GM21447 (cell line): ENCODE measurements at regions not wholly inside any gene's neighbourhood (a gene's known extent, or its start where the extent isn't known, plus 50 kb on each side); places are given as distances from the start of the nearest gene placed in this dataset.

ENCODE experiments used
- ATAC-seq: cut with Tn5 transposase; IDR thresholded peaks from one replicate; pipeline ENCODE4 v1.9.1; 2021; ENCODE audit not compliant: unreplicated experiment

DNA sequence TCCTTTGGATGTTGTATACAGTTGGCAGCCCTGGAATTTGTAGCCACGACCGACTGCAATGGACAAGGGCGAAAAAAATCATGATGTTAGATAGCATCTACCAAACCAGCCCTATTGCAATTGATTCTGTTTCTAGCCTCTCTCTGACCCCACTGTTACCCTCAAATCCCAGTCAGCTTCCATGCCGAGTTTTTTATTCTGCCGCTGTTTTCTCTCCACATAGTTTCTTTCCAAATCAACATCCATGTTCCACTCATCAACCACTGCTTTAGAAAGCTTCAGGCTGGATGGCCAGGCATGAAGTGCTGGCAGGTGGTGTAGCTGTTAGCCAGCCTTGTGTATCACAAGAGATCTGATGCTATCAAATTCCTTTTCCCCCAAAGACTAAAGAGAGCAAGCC lies 272.8 kb downstream of the FIGN start:
- ATAC-seq, result no peak

DNA sequence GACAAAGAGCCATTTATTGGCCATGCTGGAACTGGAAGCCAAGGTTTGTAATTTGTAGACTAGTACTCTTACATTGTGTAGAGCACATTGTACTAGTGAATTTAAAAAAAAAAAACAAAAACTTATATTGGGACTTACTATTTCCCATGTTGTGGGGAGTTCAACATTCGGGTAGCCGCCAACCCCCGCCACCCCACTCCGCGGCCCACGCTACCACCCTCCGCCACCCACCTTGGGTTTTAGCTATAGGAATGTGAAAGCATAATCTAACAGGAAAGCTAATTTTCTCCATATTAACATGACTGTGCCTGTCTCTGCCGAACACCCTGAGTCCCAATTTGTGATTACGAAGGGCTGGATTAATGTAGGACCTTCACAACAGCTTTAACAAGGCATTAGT lies 275.8 kb downstream of the FIGN start:
- no peak for ATAC-seq

DNA sequence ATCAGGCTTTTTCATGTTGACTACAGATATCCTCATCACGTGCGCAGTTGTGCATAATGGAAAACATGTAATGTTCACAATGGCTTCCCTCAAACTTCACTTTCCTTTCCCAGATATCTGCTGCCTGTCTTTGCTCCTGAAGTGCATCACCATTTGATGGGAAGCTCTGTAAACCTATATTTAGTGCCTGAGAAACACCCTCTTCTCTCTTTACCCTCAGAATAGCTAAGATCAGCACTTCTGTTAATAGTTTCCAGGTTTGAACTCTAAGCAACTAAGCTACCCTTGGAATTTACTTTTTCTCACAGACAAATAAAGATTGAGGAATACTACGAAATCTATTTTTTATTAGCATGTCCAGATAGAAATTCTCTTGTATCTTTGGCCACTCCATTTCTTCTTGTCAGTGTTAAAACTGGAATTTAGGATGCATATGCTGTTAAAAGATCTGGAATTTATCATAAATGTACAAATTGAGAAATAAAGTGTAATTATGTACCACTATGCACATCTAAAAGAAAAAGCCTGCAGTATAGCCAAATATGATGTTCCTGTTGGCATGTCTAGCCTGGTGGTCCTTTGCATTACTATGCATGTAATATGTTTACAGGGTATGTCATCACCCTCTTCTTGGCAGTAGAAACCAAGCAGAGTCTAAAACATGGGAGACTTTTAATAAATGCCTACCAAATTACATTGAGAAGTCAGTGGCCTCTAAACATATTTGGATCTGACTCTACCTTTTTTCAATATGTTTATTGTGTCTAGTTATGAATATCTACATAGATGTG lies 278.7 kb downstream of the FIGN start:
- ATAC-seq, result no peak

DNA sequence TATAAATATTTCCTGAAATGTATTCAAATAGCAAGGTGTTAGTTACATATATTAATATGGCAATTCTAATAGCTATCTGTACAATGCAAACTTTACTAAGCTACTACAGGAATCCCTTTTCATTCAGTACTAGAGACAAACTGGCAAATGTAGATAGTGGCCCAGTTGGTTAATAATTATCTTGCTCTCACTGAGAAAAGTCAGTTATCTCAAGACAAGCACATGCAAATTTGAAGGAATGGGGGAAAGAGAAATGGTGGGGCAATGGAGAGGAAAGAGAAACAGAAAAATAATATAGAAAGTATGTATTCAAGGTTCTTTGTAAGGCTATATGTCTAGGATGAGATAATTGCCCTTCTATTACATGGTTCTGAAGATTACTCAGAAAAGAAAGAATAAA lies 280.0 kb downstream of the FIGN start:
- ATAC-seq, result peak; percentile 90

DNA sequence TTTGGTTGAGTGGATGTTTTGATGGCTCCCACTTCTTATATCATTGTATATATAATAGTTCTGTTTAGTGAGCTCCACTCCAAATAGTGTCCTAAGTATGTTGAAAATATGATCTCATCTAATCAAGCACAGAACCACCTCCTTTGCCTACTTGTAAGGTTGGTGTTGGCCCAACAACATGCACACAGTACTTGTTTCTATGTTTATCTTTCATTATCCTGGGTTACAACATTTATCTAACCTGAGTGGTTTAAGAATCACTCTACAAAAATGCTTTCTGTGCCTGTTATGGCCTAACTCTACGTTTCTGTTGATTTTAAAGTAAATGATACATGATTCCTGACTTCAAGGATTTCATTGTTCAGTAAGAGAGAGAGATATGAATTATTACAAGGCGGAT lies 281.9 kb downstream of the FIGN start:
- ATAC-seq, result no peak

DNA sequence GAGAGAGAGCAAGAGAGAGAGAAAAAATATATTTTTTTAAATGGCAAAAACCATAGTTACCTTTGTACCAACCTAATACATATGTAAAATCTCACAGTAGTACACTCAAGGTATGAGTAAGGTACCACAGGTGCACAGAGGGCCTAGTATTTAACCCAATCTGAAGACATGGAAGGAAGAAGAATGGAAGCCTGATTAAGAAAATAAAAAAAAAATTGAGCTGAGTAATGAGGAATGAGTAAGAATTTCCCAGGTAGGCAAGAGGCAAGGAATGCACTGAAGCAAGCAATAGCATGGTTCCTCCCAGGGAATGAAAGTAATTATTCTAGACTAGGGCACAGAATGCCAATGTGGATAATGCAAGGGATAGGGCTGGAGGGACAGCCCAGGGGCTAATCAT lies 294.2 kb downstream of the FIGN start:
- ATAC-seq, result no peak

DNA sequence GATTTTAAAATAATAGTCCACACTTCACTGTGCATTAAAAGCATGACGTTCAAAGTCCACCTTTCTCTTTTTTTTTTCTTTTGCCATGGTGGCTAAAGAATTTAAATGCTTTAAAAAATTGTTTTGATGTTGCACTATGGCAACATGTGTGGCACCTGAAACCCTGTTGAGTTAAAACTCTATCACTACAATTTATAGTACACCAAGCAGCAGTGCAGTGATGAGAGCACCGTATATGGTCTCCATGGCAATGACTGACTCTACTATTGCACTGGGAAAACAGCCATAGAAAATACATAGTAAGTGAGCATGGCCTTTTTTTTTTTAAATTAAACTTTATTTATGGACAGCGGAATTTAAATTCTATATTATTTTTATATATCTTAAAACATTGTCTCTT lies 298.8 kb downstream of the FIGN start:
- ATAC-seq, result no peak

DNA sequence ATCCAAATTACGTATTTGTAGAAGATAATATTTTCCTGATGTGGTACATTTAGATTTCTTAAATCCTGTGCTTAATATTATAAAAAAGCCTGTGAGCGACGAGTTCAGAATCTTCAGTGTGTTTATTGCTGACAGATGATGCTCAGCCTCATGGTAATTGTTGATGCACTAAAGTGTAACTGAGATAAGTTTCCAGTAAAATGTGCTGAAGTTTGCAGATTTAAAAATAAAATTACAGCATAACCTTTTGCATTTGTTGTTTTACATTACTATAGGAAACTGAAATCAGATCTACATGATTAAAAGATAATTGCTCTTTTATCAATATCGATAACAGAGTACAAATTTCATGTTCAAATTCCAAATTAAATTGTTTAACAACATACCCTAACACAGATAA lies 307.6 kb downstream of the FIGN start:
- ATAC-seq, result no peak

DNA sequence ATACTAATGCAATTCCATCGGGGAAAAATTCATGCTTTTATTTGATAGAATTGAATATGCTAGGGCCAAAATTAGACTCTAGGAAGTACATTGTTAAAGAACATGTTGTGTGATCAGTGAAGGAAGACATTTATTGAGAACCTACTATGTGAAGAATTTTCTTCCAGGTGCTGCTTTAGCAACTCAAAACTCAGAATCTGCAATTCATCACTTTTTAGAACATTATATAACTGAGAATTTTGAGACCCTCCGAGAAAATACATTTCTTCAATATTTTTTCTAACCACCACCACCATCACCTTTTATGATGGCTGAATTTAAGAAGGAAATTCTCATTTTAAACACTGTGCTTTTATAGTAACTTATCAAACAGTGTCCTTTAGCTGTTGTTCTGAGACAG lies 315.2 kb downstream of the FIGN start:
- no peak for ATAC-seq

DNA sequence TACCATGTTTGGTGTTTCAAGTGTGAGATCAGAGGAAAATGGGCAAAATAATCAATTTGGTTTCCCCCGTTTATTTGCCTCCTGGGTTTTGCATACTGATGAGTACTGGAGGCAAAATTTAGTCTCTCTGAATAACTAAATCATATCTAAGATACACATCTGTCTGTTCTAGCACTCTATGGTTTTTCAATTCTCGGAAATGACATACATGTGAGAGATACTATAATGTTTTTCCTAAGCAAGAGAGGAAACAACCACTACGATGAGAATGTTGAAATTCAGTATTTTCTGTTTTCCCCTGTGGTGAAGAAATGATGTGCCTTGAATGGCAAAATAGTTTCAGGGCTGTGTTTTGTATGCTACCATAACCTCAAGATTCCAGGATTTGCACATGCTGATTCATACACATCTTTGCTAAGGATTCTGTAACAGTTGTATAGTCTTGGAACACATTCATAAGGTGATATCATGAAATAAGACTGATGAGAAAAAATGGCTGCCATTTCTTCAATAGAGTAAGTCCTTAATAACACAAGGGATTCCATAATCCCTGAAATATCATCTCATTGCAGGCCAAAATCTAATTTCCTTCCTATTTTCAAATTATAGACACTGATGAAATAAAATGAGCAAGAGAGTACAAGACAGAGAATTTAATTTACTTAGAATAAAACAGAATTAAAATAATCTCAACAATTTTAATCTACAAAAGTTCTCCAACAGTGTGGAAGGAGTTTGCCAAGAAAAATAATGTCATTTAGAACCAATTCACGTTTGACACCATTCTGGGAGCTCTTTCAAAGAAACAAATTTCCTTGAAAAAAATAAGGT lies 316.6 kb downstream of the FIGN start:
- ATAC-seq, result no peak

DNA sequence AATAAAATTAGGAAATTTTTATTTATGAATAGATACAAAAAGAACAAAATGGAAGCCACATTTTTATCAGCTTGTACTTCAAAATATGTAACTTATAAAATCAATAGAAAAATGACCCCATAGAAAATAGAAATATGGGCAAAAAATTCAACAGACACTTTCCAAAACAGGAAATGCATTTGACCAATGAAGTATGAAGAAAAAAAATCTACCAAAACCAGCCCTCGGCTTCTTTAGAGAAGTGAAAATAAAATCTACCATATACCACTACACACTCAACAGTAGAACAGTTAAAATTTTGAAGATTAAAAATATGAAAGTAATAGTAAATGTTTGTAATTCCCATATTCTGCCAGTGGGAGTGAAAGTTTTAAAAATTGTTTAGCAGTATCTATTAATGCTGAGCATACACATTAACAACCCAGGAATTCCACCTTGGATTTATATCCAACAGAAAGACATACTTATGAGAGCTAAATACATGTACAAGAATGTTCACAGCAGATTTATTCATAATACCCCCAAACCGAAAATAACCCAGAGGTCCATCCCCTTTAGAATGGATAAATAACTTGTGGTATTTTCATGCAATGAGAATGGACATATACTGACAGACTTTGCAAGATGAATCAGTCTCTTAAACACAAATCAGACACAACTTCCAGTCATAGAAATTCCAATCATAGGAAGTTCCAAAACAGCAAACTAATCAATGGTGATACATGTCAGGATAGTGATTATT lies 318.0 kb downstream of the FIGN start:
- ATAC-seq, result peak; percentile 97

DNA sequence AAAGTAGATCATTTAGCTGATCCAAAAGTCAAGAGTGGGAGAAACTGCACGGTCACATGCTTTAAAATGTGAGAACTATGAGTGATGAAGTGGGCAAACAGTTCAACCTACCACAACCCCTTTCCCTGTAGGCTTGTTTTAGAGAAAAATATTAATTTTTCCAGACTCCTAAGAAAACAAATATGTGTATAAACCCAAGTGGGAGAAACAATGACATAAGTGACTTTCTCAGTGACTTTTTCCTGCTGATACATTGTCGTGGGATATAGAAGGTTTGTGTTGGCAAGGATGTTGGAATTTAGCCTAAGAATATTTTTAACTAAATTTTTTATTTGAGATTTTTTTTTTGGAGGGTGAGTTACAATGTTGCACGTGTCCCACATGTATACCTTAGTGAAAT lies 321.7 kb downstream of the FIGN start:
- no peak for ATAC-seq

DNA sequence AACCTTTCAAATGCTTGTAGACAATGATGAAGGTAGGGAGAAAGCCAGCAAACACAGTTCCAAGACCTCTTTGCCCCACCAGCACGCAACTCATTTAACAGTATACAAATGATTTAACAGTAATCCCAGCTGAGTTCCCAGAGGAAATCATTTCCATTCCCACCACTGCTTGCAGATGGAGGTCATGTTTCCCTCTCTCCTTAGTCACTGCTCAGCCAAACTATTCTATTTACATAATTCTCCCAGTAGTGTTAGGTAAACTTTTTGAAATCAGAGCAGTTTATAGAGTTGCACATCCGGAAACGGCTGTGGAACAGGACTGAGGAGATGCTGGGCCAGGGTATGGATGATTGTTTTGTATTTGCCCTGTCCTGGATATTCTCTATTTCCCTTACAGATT lies 328.5 kb downstream of the FIGN start:
- ATAC-seq, result no peak

DNA sequence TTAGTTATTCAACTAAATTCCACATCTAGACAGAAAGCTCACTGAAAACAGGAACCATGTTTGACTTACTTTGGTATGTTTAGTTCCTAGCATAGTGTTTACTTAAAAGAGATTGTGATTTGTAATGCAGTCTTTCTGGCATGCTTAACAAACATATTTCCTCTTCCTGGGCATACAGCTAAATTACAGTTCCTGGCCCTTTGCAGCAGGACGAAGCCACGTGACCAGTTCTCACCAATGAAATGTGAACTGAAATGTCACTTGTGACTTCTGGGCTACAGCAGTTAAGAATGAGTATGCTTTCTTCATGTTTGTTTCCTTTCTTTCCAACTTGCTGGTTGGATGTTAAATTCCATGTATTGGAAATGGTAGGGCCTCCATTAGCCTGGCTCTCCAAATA lies 330.5 kb downstream of the FIGN start:
- ATAC-seq, result no peak

DNA sequence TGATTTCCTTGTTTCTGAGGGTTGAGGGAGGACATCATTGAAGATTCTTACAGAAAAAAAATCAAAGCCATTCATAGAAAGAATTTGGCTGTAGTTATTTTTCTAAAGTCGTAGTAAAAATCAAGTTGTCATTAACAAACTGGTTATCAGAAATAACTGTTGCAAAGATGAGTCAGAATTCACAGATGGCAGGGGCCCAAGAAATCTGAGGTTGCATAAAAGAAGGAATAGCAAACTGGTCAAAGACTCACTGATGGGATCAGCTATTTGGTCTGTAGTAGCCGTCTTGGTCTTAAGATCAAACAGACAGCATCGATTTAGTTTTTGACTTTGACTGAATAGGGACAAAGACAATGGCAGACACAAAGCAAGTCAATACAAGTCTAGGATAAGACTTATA lies 334.3 kb downstream of the FIGN start:
- ATAC-seq, result no peak

DNA sequence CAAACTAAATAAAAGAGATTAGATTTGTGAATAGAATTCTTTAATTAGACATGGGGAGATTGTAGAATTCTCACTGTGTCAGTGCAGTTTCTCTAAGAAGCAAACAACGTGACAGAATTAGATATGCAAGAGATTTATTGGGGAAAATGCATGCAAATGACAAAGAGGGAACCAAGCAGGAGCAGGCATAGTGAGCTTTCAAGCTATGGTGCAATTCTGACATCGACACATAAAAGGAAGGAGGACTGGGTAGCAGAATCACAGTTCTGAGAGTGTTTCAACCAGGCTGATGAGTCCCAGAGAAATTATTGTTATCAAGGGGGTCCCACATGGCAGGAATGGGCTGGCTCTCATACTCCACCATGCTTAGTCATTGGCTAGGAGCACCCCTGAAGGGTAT lies 338.4 kb downstream of the FIGN start:
- ATAC-seq, result no peak

DNA sequence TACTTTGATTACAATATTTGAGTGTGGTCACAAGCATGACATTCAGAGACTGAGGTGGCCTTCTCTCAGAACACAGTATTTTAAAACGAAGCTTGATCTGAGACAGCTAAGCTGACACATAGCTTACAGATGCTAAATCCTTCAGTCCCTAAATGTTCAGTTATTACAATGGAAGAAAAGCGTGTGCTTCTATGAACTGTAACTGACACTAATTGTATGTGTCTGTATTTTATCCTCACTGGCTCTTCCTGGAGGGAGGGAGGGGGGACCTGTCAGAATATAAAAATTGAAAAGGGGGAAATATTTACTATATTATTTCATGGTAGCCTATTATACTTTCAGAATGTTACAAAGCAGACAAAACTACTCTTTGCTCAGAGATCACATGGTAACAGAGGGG lies 340.2 kb downstream of the FIGN start:
- ATAC-seq, result no peak

DNA sequence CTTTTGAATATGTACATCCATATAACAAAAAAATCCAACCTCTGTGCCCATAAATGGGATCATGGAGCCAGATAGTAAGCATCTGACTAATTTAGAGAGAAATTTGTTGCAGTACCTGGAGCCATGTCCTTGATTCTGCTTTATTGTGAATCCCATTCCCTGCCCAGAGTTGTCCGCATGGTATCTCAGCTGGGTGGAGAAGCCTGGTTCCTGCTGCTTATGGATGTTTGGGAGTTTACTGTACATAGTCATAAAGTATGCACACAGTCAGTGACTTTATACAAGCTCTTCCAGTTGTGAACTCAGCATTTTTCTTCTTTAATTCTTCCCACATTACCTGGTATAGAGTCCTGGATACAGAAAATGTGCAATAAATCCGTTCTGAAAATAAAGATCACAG lies 346.0 kb downstream of the FIGN start:
- no peak for ATAC-seq

DNA sequence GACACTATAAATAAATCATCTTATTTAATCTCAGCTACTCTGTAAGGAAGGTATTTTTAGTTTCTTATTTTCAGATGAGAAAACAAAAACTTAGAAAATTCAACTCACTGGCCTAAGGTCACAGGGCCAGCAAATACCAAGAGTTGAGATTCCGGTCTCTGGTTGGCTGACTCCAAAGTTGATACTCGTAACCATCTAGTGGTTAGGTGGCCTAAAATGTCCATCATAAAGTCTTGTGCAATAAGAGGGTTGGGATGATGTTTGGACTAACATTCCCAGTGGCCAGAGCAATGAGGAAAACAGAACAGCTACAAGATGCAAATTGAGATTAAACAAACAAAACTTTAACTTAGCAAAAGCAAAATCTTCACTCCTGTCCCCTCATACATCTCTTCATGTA lies 360.3 kb downstream of the FIGN start:
- no peak for ATAC-seq

DNA sequence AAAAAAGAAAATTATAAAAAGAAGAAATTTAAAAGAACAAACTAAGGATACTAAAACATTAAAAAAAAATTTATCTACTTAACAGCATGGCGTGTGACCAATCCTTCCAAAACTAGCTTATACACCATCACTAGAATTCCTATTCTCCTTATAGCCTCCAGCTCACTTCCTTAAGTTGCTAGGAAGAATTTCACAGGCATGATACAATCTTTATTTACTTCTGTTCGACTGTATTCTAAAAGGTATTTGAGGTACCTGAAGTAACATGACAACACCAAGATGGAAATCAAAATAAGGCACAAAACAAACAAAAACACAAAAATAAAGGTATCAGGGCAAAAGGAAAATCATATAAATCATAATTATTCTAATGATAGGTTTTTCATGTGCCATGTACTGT lies 360.7 kb downstream of the FIGN start:
- ATAC-seq, result no peak

DNA sequence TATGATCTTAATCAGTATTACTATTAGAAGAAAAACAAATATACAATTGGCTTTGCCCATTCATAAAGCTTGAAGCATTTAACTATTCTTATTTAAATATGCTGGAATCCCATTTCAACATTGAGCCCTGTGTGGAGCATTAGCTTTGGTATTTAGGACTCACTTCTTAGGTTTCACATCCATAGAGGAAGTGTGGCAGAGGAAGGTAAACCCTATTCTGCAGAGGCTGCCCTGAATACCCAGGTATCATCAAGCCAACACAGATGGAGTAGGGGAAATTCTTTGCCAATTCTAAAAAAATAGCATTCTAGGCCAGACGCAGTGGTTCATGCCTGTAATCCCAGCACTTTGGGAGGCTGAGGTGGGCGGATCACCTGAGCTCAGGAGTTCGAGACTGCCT lies 361.5 kb downstream of the FIGN start:
- no peak for ATAC-seq

DNA sequence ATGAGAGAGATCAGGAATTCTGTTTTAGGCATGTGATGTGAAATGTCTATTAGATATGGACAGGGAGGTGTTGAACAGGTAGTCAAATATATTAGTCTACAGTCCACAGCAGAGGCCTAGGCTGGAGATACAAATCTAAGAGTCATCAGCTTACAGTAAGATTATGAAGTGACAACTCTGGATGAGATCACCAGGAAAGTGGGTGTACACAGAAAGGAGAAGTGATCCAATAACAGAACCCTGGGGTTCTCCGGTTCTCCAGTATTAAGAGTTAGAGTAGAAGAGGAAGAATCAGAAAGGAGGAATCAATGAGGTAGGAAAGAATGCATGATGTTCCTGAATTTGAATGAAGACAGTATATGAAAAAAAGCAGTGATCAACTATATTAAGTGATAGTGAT lies 362.3 kb downstream of the FIGN start:
- no peak for ATAC-seq
